Activated naive CD8-positive, alpha-beta T cell treated with anti-CD3 and anti-CD28 coated beads, Interleukin-2, amount 50 U/mL, for 24 hours (primary cell): ENCODE measurements at regions not wholly inside any gene's neighbourhood (a gene's known extent, or its start where the extent isn't known, plus 50 kb on each side); places are given as distances from the start of the nearest gene placed in this dataset.

ENCODE experiments used
- ATAC-seq: fragments of 150-1000 bp; cut with Tn5 transposase; one replicate; pipeline ENCODE4 v1.10.0; 2021
- DNase-seq: peaks from one replicate; pipeline ENCODE4 v3.0.0; 2021
- H3K27ac Mint-ChIP-seq: one replicate; pipeline ENCODE4 v1.8.0; 2021; ENCODE audit warnings: mild to moderate bottlenecking, mixed read lengths
- H3K27me3 Mint-ChIP-seq: one replicate; pipeline ENCODE4 v1.8.0; 2021; ENCODE audit warnings: mixed read lengths
- H3K36me3 Mint-ChIP-seq: one replicate; pipeline ENCODE4 v1.8.0; 2021; ENCODE audit warnings: low read depth, mixed read lengths
- H3K4me1 Mint-ChIP-seq: one replicate; pipeline ENCODE4 v1.8.0; 2021; ENCODE audit warnings: mixed read lengths
- H3K4me3 Mint-ChIP-seq: one replicate; pipeline ENCODE4 v1.8.0; 2021; ENCODE audit warnings: mild to moderate bottlenecking, moderate library complexity, mixed read lengths
- H3K9me3 Mint-ChIP-seq: one replicate; pipeline ENCODE4 v1.8.0; 2021; ENCODE audit warnings: mixed read lengths

DNA sequence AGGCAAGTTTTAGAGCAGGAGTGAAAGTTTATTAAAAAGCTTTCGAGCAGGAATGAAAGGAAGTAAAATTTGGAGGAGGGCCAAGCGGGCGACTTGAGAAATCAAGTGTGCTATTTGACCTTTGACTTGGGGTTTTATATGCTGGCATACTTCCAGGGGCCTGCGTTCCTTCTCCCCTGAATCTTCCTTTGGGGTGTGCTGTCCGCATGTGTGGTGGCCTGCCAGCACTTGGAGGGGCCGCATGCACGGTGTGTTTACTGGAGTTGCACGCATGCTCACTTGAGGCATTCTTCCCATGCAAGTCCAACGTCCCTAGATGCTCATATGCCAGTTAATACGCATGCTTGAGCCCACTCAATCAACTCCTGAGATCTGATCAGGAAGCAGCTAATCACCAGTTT lies 78.3 kb upstream of the MAP4K4 start:
- Mint-ChIP-seq H3K4me3 (no peak overlapping the region), H3K27me3 (no peaks in the 10 kb centered on the region), H3K4me1 (peaks cover 55% of the 10 kb centered on the region), H3K27ac (no peak overlapping the region), H3K9me3 (no peaks in the 10 kb centered on the region), H3K36me3 (no peaks in the 10 kb centered on the region)
- no peak for DNase-seq
- ATAC-seq: no peak

DNA sequence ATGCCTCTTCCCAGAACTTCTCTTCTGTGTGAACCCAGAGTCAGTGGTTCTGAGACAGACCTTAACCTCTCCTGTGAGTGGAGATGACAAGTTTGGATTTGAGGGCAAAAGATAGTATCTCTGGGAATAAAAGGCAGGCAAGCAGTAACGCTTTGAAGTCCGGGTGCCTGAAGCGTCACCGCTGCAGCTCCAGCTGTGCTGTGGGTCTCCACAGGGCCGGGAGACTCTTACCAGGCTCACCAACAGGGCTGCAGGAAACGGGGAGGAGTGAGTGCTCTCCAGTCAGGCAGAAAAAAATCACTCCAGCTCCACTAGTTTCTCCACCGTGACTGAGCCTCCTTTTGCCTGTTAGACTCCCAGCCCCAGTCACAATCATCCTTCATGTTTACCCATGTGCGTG lies 79.7 kb upstream of the MAP4K4 start:
- no peak overlapping the region for H3K4me3 Mint-ChIP-seq
- H3K27me3 Mint-ChIP-seq: no peaks in the 10 kb centered on the region
- H3K4me1 Mint-ChIP-seq: peaks cover 44% of the 10 kb centered on the region
- no peak for ATAC-seq
- no peak for DNase-seq
- H3K9me3 Mint-ChIP-seq: no peaks in the 10 kb centered on the region
- H3K36me3 Mint-ChIP-seq: no peaks in the 10 kb centered on the region
- H3K27ac Mint-ChIP-seq: no peak overlapping the region

DNA sequence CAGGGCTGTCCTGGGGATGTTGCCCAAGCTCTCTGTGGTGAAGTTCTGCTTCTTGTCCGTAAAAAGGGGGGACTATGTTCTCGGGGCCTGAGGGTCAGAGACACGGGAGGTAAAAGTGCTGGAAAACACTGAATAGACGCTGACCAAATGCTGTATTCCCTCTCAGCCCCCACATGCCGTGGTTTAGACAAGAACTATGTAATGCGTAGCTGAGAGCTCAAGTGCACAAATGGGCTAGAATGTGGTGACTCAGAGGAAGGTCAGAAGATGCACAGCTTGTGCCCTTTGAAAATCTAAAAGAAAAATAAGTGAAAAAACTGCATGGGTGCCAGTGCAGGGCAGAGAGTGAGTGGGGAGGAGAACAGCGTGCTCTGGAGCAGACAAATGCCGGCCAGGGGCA lies 80.3 kb upstream of the MAP4K4 start:
- DNase-seq: no peak
- H3K4me3 Mint-ChIP-seq: no peak overlapping the region
- no peak for ATAC-seq
- no peaks in the 10 kb centered on the region for H3K27me3 Mint-ChIP-seq
- H3K36me3 Mint-ChIP-seq: no peaks in the 10 kb centered on the region
- peaks cover 37% of the 10 kb centered on the region for H3K4me1 Mint-ChIP-seq
- no peaks in the 10 kb centered on the region for H3K9me3 Mint-ChIP-seq
- no peak overlapping the region for H3K27ac Mint-ChIP-seq

DNA sequence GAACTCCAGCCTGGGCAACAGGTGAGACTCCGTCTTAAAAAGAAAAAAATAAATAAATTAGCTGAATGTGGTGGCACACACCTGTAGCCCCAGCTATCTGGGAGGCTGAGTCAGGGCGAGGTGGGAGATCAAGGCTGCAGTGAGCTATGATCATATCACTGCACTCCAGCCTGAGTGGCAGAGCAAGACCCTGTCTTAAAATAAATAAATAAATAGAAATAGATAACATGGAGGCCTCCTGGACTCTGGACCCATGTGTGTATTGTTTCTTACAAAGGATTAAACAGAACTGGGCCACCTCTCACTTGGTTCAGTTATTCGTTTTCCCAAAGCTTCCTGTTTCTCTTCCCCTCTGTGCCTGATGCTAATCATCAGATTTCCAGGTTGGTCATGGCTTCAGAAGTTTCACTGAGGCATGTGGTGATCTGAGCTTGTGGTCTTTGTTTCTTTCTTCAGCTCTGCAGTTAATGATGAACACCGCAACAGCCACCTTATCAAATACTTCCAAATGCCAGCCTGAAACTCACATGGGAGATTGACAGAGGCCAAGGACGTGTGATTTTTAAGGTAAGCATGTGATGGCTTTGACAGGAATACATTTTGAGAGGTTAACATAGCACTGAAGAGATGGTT lies 83.3 kb upstream of the MAP4K4 start:
- Mint-ChIP-seq H3K9me3 (no peaks in the 10 kb centered on the region), H3K36me3 (no peaks in the 10 kb centered on the region), H3K27ac (no peak overlapping the region), H3K4me1 (peaks cover 23% of the 10 kb centered on the region), H3K27me3 (no peaks in the 10 kb centered on the region), H3K4me3 (no peak overlapping the region)
- DNase-seq (no peak), ATAC-seq (no peak)

DNA sequence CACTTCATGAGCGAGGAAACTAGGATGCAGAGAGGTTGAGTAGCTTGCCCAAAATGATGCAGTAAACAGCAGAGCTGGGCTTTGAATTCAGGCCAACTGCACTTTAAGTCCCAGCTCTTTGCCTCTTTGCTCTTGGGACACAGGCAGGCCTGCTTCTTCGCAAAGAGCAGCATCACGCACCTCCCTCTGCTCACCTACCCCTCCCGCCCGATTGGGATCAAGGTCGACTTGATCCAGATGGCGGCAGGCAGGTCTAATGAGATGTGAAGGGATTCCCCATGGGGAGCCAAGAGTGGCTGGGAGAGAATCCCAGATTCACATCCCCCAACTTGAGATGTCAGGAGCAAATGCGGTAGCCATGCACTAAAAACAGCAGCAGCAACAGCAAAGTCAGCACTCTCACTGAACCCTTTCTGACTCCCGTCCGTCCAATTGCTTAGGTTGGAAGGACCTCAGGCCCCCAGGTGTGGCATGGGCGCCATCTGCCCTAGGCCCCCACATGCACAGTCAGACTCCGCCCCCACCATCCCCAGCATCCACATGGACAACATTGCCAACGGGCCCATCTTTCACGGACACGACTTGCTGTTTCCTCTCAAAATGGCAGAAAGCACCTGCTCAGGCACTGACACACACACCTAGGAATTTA lies 84.3 kb upstream of the MAP4K4 start:
- no peaks in the 10 kb centered on the region for H3K9me3 Mint-ChIP-seq
- no peaks in the 10 kb centered on the region for H3K27me3 Mint-ChIP-seq
- peaks cover 21% of the 10 kb centered on the region for H3K4me1 Mint-ChIP-seq
- no peak for DNase-seq
- ATAC-seq: no peak
- H3K36me3 Mint-ChIP-seq: no peaks in the 10 kb centered on the region
- no peak overlapping the region for H3K27ac Mint-ChIP-seq
- no peak overlapping the region for H3K4me3 Mint-ChIP-seq

DNA sequence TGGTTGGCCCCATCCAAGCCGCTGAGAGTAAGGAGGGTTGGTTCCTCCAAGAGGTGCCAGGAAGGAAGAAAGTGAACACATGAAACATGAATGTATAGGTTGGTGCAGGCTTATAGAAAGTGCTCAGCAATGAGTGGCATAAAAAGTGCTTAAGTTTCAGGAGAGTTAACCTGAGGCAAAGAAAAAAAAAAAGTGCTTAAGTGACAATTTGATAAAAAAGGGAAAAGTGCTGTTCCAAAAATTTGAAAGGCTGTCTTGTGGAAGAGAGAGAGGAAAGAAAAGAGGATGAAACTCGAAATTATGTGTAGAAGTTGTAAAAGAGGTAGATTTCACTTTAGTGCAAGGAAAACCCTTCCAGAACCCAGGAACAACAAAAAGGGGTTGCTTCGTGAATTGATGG lies 85.5 kb upstream of the MAP4K4 start:
- DNase-seq (no peak), ATAC-seq (no peak)
- H3K9me3 Mint-ChIP-seq: no peaks in the 10 kb centered on the region
- H3K27me3 Mint-ChIP-seq: no peaks in the 10 kb centered on the region
- no peak overlapping the region for H3K4me3 Mint-ChIP-seq
- H3K36me3 Mint-ChIP-seq: no peaks in the 10 kb centered on the region
- peaks cover 15% of the 10 kb centered on the region for H3K4me1 Mint-ChIP-seq
- H3K27ac Mint-ChIP-seq: no peak overlapping the region

DNA sequence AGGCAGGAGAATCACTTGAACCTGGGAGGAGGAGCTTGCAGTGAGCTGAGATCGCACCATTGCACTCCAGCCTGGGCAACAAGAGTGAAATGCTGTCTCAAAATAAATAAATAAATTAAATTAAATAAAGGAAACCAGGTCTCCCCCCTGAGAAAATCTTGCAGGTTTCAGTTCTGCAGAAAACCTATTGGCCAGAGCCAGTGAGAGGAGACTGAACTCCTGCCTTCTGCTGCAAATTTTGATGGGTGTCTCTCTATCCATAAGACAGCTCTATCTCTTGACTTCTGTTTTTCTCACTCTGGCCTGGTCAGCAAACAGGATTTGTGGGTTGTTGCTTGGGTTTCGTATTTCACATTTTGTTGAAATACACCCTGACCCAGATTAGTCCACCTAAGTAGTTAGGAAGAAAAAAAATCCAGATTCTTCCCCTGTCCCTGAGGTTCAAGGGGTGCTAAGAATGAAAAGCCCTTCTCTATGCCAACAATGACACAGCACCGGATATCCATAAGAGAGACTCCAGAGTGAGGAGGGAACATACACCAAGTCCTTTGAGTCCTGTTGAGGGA lies 86.7 kb upstream of the MAP4K4 start:
- Mint-ChIP-seq H3K27ac (no peak overlapping the region), H3K4me3 (no peak overlapping the region), H3K27me3 (no peaks in the 10 kb centered on the region), H3K36me3 (no peaks in the 10 kb centered on the region), H3K9me3 (no peaks in the 10 kb centered on the region), H3K4me1 (peaks cover 15% of the 10 kb centered on the region)
- DNase-seq (no peak), ATAC-seq (no peak)

DNA sequence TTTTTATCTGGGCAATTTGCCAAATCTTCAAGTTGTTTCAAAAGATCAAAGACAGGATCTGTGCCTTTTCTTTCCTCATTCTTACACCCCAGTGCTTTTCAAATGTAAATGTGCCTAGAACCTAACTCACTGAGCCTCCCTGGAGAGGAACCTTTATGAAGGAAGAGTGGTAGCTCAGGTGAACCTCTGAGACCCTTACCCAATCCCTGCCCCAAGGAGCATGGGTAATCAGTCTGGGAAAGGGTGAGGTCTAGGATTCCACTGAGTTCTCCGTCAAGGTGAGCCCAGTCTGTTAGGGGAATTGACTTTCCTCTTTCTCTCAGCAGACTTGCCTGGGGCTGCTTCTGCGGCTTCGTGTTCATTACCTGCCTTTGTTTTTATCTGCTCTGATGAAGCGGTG lies 88.1 kb upstream of the MAP4K4 start:
- Mint-ChIP-seq H3K4me1 (peaks cover 6% of the 10 kb centered on the region), H3K27me3 (no peaks in the 10 kb centered on the region), H3K36me3 (no peaks in the 10 kb centered on the region), H3K9me3 (no peaks in the 10 kb centered on the region), H3K27ac (no peak overlapping the region), H3K4me3 (no peak overlapping the region)
- DNase-seq (no peak), ATAC-seq (no peak)

DNA sequence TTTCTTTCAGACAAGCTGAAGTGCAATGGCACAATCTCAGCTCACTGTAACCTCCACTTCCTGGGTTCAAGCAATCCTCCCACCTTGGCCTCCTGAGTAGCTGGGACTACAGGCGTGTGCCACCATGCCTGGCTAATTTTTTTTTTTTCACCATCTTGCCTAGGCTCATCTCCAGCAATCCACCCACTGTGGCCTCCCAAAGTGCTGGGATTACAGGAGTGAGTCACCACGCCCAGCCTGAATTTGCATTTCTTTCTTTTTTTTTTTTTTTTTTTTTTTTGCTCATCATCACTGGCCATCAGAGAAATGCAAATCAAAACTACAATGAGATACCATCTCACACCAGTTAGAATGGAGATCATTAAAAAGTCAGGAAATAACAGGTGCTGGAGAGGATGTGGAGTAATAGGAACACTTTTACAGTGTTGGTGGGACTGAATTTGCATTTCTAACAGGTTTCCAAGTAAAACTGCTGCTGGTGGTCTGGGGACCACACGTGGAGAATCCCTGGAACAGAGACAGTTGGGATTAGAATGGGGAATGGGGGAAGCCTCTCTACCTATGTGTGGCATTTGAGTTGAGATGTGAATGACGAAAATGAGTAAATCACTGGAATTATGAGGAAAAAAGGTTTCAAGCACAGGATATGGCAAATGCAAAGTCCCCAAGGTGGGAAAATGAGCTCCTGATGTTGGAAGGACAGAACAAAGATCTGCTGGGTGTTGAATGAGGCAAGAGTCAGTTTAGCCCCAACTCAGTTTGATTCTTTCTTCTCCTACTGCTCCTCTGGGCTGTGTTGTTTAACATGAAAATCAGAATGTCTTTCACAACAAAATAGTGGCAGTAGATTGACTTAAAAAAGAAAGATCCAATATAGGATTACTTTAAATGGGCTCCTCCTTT lies 88.8 kb upstream of the MAP4K4 start:
- H3K4me3 Mint-ChIP-seq: no peak overlapping the region
- DNase-seq (no peak), ATAC-seq (no peak)
- no peaks in the 10 kb centered on the region for H3K27me3 Mint-ChIP-seq
- H3K4me1 Mint-ChIP-seq: peaks cover 4% of the 10 kb centered on the region
- no peaks in the 10 kb centered on the region for H3K36me3 Mint-ChIP-seq
- H3K27ac Mint-ChIP-seq: peak overlapping the region; percentile 42
- H3K9me3 Mint-ChIP-seq: no peaks in the 10 kb centered on the region

DNA sequence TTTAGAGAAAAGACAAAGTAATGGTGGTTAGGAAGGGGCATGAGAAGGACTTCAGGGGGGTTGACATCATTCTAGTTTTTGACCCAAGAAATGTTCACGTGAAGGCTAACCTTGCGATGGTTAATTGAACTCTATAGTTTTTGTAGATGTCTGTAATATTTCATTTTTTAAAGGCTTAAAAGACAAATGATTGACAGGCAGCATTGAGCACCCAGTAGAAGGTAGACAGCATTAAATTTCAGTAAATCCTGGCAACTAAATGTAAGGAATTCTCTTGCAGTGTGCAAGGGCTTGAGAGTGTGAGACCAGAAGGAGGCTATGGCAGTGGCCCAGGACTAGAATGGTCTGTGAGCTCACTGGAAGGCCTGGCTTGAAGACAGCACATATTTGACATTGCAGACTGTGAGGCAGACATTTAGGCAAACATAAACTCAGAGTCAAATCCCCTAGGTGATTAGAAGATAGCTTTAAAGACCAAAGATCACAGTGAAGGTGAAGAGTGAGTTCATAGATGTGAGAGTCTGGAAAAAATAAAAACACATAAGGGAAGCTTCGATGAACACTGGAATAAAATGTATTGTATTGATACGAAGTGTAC lies 100.1 kb upstream of the MAP4K4 start:
- H3K27me3 Mint-ChIP-seq: no peaks in the 10 kb centered on the region
- DNase-seq (no peak), ATAC-seq (no peak)
- H3K4me3 Mint-ChIP-seq: no peak overlapping the region
- H3K4me1 Mint-ChIP-seq: peaks cover 10% of the 10 kb centered on the region
- H3K9me3 Mint-ChIP-seq: no peaks in the 10 kb centered on the region
- H3K27ac Mint-ChIP-seq: no peak overlapping the region
- no peaks in the 10 kb centered on the region for H3K36me3 Mint-ChIP-seq

DNA sequence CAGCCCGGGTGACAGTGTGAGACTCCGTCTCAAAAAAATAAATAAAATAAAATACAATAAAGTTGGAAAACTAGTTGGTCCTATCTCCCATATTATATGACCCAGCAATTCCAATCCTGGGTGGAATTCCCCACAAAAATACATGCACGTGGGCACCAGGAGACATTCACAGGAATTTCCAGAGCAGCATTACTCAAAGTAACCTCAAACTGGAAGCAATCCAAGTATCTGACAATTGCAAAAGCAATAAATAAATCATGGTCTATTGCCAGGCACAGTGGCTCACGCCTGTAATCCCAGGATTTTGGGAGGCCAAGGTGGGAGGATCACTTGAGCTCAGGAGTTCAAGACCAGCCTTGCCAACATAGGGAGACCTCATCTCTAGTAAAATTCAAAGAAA lies 101.2 kb upstream of the MAP4K4 start:
- Mint-ChIP-seq H3K9me3 (no peaks in the 10 kb centered on the region), H3K4me1 (peaks cover 10% of the 10 kb centered on the region), H3K27me3 (no peaks in the 10 kb centered on the region), H3K36me3 (no peaks in the 10 kb centered on the region), H3K27ac (no peak overlapping the region), H3K4me3 (no peak overlapping the region)
- DNase-seq (no peak), ATAC-seq (no peak)

DNA sequence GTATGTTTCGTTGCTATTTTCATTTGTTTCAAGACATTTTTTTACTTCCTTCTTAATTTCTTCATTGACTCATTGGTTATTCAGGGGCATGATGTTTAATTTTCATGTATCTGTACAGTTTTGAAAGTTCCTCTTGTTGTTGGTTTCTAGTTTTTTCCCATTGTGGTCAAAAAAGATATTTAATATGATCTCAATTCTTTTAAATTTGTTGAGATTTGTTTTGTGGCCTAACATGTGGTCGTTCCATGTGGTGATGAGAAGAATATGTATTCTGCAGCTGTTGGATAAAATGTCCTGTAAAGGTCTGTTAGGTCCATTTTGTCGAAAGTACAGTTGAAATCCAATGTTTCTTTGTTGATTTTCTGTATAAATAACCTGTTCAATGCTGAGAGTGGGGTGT lies 110.3 kb upstream of the MAP4K4 start:
- DNase-seq (no peak), ATAC-seq (no peak)
- Mint-ChIP-seq H3K27ac (no peak overlapping the region), H3K4me3 (no peak overlapping the region), H3K4me1 (no peaks in the 10 kb centered on the region), H3K27me3 (no peaks in the 10 kb centered on the region), H3K36me3 (no peaks in the 10 kb centered on the region), H3K9me3 (peaks cover 21% of the 10 kb centered on the region)

DNA sequence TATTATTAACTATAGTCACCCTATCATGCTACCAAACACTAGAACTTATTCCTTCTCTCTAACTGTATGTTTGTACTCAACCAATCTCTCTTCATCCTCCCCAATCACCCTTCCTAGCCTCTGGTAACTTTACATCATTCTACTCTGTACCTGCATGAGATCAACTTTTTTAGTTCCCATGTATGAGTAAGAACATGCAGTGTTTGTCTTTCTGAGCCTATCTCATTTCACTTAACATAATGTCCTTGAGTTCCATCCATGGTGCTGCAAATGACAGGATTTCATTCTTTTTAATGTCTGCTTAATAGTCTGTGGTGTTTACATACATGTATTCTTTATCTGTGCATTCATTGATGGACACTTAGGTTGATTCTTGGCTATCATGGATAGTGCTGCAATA lies 108.9 kb upstream of the RFX8 start:
- Mint-ChIP-seq H3K27ac (no peak overlapping the region), H3K36me3 (no peaks in the 10 kb centered on the region), H3K27me3 (no peaks in the 10 kb centered on the region), H3K4me3 (no peak overlapping the region), H3K4me1 (no peaks in the 10 kb centered on the region), H3K9me3 (peaks cover 17% of the 10 kb centered on the region)
- ATAC-seq: no peak
- no peak for DNase-seq

DNA sequence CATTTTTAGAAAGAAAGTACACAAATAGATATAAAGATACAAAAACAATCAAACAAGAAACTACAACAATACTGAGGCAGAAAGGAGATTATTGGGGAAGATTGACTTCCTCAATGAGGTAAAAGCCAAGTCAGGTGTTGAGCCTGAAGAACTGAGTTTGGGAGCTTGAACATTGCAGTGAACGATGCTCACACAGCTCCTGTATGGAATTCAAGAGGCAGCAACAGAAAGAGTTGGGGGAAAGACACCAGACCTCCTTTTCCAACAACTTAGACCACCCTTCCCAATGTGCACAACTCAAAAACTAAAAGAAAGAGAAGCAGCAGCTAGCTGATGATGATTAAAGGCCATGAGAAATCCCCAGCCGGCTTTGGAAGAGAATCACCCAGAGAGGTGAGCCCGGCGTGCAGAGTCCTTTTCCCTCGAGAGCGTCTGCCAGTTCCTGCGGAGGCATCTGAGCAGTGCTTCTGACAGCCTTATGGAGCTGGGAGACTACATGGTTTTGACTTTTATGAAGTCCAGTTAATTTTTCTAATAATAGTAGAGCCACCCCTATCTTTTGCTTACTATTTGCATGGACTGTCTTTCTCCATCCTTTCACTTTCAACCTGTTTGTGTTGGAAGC lies 106.9 kb upstream of the RFX8 start:
- DNase-seq (no peak), ATAC-seq (no peak)
- Mint-ChIP-seq H3K9me3 (peaks cover 13% of the 10 kb centered on the region), H3K27me3 (peaks cover 2% of the 10 kb centered on the region), H3K4me3 (no peak overlapping the region), H3K36me3 (no peaks in the 10 kb centered on the region), H3K4me1 (no peaks in the 10 kb centered on the region), H3K27ac (no peak overlapping the region)
